Ecto neural progenitor cell (in vitro differentiated cells): ENCODE measurements at regions not wholly inside any gene's neighbourhood (a gene's known extent, or its start where the extent isn't known, plus 50 kb on each side); places are given as distances from the start of the nearest gene placed in this dataset.

Experiments used
- DNase-seq: peaks from one replicate; pipeline ENCODE4 v3.0.0-alpha.2; 2018; ENCODE audit warnings: low spot score

DNA sequence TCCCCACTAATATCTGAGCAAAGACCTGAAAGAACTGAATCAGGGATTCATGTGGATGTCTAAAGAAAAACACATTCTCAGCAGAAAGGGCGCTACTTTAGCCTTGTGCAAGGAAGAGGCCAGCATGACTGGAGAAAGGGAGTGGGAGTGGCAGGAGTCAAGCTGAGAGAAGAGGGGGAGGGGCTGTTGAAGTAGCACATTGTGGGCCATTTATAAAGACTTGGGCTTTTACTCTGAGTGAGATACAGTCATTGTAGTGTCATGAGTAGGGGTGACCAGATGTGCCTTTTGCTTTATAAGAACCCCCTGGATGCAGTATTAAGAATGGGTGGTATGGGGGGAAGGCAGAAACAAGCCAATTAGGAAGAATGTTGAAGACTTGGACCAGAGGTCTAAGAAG is 452.8 kb downstream of the ENC1 start:
- DNase-seq, result peak; percentile 68

- DNase-seq, result no peak
Measured at GRCh38 chr5:74186356-74187315, 453.9 kb downstream of the ENC1 start.

GRCh38 chr5:74185599-74185998 is 454.9 kb downstream of the ENC1 start:
- DNase-seq, result no peak

GRCh38 chr5:74184649-74185048 is 455.9 kb downstream of the ENC1 start:
- DNase-seq, result no peak

- no peak for DNase-seq
Measured at GRCh38 chr5:74183041-74183440, 457.5 kb downstream of the ENC1 start.

- no peak for DNase-seq
Measured at GRCh38 chr5:74182603-74183002, 457.9 kb downstream of the ENC1 start.

DNA sequence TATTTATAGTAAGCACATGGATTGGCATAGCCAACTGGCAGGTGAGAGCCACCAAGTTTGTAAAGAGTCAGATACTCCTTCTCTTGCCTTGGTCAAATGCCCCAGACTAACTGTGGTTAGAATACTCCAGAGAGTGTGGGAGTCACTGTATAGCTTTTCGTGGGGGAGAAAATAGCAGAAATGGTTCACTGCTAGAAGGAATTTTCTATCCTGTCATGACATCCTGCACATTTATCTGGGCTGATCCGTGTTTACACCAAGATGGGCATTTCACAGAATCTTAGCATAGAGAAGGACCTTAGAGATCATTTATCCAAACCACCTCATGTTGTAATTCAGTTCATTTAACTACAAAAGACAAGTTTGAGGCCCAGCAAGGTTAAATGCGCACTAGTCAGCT is 460.8 kb downstream of the ENC1 start:
- no peak for DNase-seq

- DNase-seq, result peak; percentile 51
Measured at GRCh38 chr5:74179179-74179578, 461.3 kb downstream of the ENC1 start.

DNA sequence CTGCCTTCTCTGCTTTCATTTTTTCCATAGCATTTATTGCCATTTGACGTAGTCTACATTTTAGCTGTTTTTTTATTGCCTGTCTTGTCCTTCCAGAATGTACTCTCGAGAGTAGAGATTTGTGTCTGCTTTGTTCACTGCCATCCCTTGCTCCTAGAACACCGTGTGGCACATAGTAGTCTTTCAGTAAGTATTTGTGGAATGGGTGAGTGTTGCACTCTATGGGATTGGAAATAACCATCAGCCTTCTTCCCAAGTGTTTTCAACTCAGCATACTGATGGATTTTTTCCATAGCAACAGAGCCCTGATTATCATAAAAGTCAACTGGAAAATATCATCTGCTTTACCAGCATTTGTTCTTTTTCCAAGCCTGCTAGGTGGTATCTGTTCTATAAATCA is 462.6 kb downstream of the ENC1 start:
- DNase-seq, result no peak

- no peak for DNase-seq
Measured at GRCh38 chr5:74174366-74174765, 466.2 kb downstream of the ENC1 start.

GRCh38 chr5:74173665-74174064 is 466.9 kb downstream of the ENC1 start:
- DNase-seq, result no peak

DNA sequence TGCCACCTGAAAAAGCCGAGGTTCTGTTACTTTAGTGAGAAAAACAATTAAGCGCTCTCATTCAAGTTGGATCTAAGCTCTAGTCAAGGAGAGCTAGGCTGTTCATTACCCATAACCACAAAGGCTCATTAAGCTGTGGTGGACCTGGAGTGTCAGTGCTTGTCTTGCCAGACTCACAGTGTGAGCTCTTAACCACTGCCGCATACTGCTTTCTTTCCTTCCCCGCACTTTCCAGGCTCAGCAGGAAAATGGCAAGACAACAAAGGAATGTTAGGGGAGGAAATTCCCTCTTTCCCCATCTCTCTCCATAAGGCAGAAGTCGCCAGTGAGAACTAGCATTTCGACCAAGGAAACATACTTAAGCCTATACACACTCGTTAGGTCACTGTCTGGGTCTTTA is 467.3 kb downstream of the ENC1 start:
- DNase-seq, result no peak

GRCh38 chr5:74169701-74170100 is 470.8 kb downstream of the ENC1 start:
- DNase-seq, result no peak

DNA sequence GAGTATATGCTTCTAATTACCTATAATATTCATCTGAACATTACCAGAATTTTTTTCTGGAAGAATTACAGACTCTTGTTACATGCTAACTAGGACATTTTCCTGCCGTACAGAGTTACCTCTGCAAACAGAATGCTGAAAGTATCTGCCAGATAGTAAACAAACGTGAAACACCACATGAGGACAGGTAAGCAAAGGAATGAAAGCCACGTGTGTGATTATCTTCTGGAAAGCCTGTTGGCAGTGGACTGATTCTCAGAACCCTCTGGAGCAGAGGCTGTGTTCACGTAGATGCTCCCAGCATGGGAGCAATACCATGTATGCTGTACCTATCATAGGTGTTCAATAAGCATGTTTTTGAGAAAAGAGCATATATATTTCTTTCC is 472.6 kb downstream of the ENC1 start:
- DNase-seq, result no peak

- no peak for DNase-seq
Measured at GRCh38 chr5:74167206-74167929, 473.2 kb downstream of the ENC1 start.

GRCh38 chr5:74166064-74166463 is 474.5 kb downstream of the ENC1 start:
- no peak for DNase-seq

- no peak for DNase-seq
Measured at GRCh38 chr5:74164725-74165235, 475.7 kb downstream of the ENC1 start.

- DNase-seq, result no peak
Measured at GRCh38 chr5:74162524-74162923, 478.0 kb downstream of the ENC1 start.

DNA sequence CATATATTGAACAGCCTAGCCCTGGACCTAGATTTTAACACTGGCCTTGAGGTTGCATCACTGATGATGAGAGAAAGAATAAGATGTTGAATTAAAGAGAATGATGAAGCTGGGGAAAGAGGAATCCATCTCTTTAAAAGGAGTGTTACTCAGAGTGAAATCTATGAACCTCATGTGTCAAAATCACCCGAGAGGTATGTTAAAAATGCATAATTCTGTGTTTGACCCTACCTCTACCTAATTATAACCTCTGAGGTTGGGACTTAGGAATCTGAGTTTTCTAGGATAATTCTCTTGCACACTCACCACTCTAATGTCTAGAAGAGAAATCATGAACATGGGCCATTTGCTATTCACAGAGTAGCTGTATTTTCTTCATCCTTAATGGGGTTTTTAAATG is 479.4 kb downstream of the ENC1 start:
- no peak for DNase-seq

DNA sequence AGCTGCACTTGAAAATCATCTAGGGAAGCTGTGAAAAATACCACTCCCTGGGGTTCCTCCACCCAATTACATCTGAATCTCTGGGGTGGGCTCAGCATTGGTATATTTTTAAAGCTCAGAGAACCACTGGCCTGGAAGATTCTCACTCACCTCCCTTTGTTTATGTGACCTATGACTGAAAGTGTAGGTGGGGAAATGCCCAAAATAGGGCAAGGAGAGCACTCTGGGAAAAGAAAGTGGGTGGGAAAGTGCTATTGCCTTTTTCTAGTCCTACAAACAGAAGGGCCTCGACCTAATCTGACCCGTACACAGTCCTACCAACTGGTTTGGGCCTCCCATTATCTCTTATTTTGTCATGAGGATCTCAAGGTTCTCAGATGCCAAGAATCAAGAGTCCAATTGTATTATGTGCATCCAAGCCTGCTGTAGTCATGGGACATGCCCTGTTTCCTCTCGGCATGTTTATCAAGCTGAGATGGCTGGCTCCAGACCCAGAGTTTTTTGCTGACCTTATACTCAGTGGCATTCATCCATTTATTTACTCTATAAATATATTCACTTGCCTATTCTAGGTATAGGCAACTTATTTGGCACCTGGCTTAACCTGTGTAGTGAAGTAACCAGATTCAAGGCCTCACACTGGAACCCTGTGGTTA is 483.7 kb downstream of the ENC1 start:
- no peak for DNase-seq

GRCh38 chr5:74155501-74155900 is 485.0 kb downstream of the ENC1 start:
- no peak for DNase-seq

GRCh38 chr5:74154526-74154925 is 486.0 kb downstream of the ENC1 start:
- no peak for DNase-seq
